ENCODE measurements at regions not wholly inside any gene's neighbourhood (a gene's known extent, or its start where the extent isn't known, plus 50 kb on each side); places are given as distances from the start of the nearest gene placed in this dataset.

- TF ChIP-seq USF1 (IDR thresholded peaks at IDR 0.05) (no peak), CEBPB (IDR thresholded peaks at IDR 0.05) (no peak), MAX (IDR thresholded peaks at IDR 0.05) (no peak), TCF12 (IDR thresholded peaks at IDR 0.05; ENCODE audit: low read depth) (no peak), CREB1 (IDR thresholded peaks at IDR 0.05; ENCODE audit: low read depth) (no peak), TEAD4 (IDR thresholded peaks at IDR 0.05) (no peak), FOXM1 (IDR thresholded peaks at IDR 0.05; ENCODE audit: borderline replicate concordance, low read depth) (no peak), EP300 (IDR thresholded peaks at IDR 0.05; ENCODE audit: borderline replicate concordance) (no peak), REST (IDR thresholded peaks at IDR 0.05; ENCODE audit: low read depth) (no peak), YY1 (IDR thresholded peaks at IDR 0.05; ENCODE audit: low read depth) (no peak), TAF1 (IDR thresholded peaks at IDR 0.05; ENCODE audit: low read depth) (no peak), NFIC (IDR thresholded peaks at IDR 0.05) (no peak), ZBTB7A (IDR thresholded peaks at IDR 0.05; ENCODE audit: low read depth) (no peak), RAD21 (IDR thresholded peaks at IDR 0.05; ENCODE audit: low read depth) (no peak), EGR1 (IDR thresholded peaks at IDR 0.05) (no peak)
Measured at GRCh38 chr9:2984491-2984890, 140.6 kb upstream of the PUM3 start.

- TF ChIP-seq ZBTB7A (IDR thresholded peaks at IDR 0.05; ENCODE audit: low read depth) (no peak), TAF1 (IDR thresholded peaks at IDR 0.05; ENCODE audit: low read depth) (no peak), CREB1 (IDR thresholded peaks at IDR 0.05; ENCODE audit: low read depth) (no peak), MAX (IDR thresholded peaks at IDR 0.05) (no peak), USF1 (IDR thresholded peaks at IDR 0.05) (no peak), TEAD4 (IDR thresholded peaks at IDR 0.05) (no peak), NFIC (IDR thresholded peaks at IDR 0.05) (no peak), FOXM1 (IDR thresholded peaks at IDR 0.05; ENCODE audit: borderline replicate concordance, low read depth) (no peak), EGR1 (IDR thresholded peaks at IDR 0.05) (no peak), CEBPB (IDR thresholded peaks at IDR 0.05) (no peak), YY1 (IDR thresholded peaks at IDR 0.05; ENCODE audit: low read depth) (no peak), REST (IDR thresholded peaks at IDR 0.05; ENCODE audit: low read depth) (no peak), RAD21 (IDR thresholded peaks at IDR 0.05; ENCODE audit: low read depth) (no peak), EP300 (IDR thresholded peaks at IDR 0.05; ENCODE audit: borderline replicate concordance) (no peak), TCF12 (IDR thresholded peaks at IDR 0.05; ENCODE audit: low read depth) (no peak)
Measured at GRCh38 chr9:2979957-2980610, 136.2 kb upstream of the PUM3 start.

GRCh38 chr9:2972475-2972874, 128.6 kb upstream of the PUM3 start:
- TF ChIP-seq FOXM1 (IDR thresholded peaks at IDR 0.05; ENCODE audit: borderline replicate concordance, low read depth) (no peak), MAX (IDR thresholded peaks at IDR 0.05) (no peak), USF1 (IDR thresholded peaks at IDR 0.05) (no peak), EP300 (IDR thresholded peaks at IDR 0.05; ENCODE audit: borderline replicate concordance) (no peak), RAD21 (IDR thresholded peaks at IDR 0.05; ENCODE audit: low read depth) (no peak), CEBPB (IDR thresholded peaks at IDR 0.05) (no peak), TEAD4 (IDR thresholded peaks at IDR 0.05) (no peak), NFIC (IDR thresholded peaks at IDR 0.05) (no peak), REST (IDR thresholded peaks at IDR 0.05; ENCODE audit: low read depth) (no peak), EGR1 (IDR thresholded peaks at IDR 0.05) (no peak), YY1 (IDR thresholded peaks at IDR 0.05; ENCODE audit: low read depth) (no peak), TAF1 (IDR thresholded peaks at IDR 0.05; ENCODE audit: low read depth) (no peak), CREB1 (IDR thresholded peaks at IDR 0.05; ENCODE audit: low read depth) (no peak), ZBTB7A (IDR thresholded peaks at IDR 0.05; ENCODE audit: low read depth) (no peak), TCF12 (IDR thresholded peaks at IDR 0.05; ENCODE audit: low read depth) (no peak)
